AG10803 (cell line): ENCODE measurements at regions not wholly inside any gene's neighbourhood (a gene's known extent, or its start where the extent isn't known, plus 50 kb on each side); places are given as distances from the start of the nearest gene placed in this dataset.
A peak's percentile ranks its signal among the peaks of the same experiment; 100 is the strongest.
"Not testable (repeated sequence)": the region's sequence is repeated elsewhere in the genome, so short reads cannot be mapped to it uniquely, and the experiment has no call there.

ENCODE experiments used
- DNase-seq: peaks from one replicate; pipeline ENCODE4 v3.0.0; 2010; ENCODE audit warnings: low read depth
- H3K4me3 ChIP-seq: 2 replicates; pipeline ENCODE4 v1.5.1; 2011; ENCODE audit warnings: mild to moderate bottlenecking, low read length, control low read depth
- CTCF ChIP-seq: conservative IDR thresholded peaks from 2 replicates; pipeline ENCODE4 v1.5.1; 2011; ENCODE audit warnings: mild to moderate bottlenecking, low read length, control low read depth, inconsistent platforms

GRCh38 chr3:16013568-16013967 is 160.9 kb upstream of the GALNT15 start:
- DNase-seq: no peak
- no peak for TF ChIP-seq CTCF

GRCh38 chr3:16021801-16022200 is 152.7 kb upstream of the GALNT15 start:
- DNase-seq, H3K4me3 ChIP-seq: not testable (repeated sequence)

More at GRCh38 chr3:16013568-16013967, 160.9 kb upstream of the GALNT15 start:
- no peak overlapping the region for H3K4me3 ChIP-seq

GRCh38 chr3:16023881-16024280 is 150.6 kb upstream of the GALNT15 start:
- not testable (repeated sequence) for DNase-seq, H3K4me3 ChIP-seq

GRCh38 chr3:16024548-16024947 is 149.9 kb upstream of the GALNT15 start:
- H3K4me3 ChIP-seq: no peak overlapping the region
- TF ChIP-seq CTCF: no peak
- no peak for DNase-seq

GRCh38 chr3:16026753-16027152 is 147.7 kb upstream of the GALNT15 start:
- H3K4me3 ChIP-seq: no peak overlapping the region
- DNase-seq: no peak
- no peak for TF ChIP-seq CTCF

GRCh38 chr3:16028604-16029003 is 145.9 kb upstream of the GALNT15 start:
- no peak overlapping the region for H3K4me3 ChIP-seq
- no peak for TF ChIP-seq CTCF
- DNase-seq: peak; percentile 31

- H3K4me3 ChIP-seq: no peak overlapping the region
- no peak for TF ChIP-seq CTCF
- DNase-seq: no peak
Observed at GRCh38 chr3:16030342-16030741, 144.1 kb upstream of the GALNT15 start.

GRCh38 chr3:16031434-16031833 is 143.0 kb upstream of the GALNT15 start:
- no peak for TF ChIP-seq CTCF
- no peak for DNase-seq

More at GRCh38 chr3:16031434-16031833, 143.0 kb upstream of the GALNT15 start:
- H3K4me3 ChIP-seq: no peak overlapping the region
